Motor neuron (in vitro differentiated cells): ENCODE measurements at regions not wholly inside any gene's neighbourhood (a gene's known extent, or its start where the extent isn't known, plus 50 kb on each side); places are given as distances from the start of the nearest gene placed in this dataset.
"Not testable (repeated sequence)": the region's sequence is repeated elsewhere in the genome, so short reads cannot be mapped to it uniquely, and the experiment has no call there.

Source experiments
- ATAC-seq, 8 experiments: fragments of 200-7000 bp; cut with Tn5 transposase; replicated peaks in 6 of 8; 2 replicates each; pipeline ENCODE4 v1.8.0; 2021; ENCODE audit warnings: mild to moderate bottlenecking in 8 of 8, moderate library complexity in 8 of 8
- H3K27ac ChIP-seq, 2 donors: fragments of 250-450 bp; sonication (Bioruptor Pico); 2 replicates each; pipeline ENCODE4 v1.9.0; 2021; ENCODE audit warnings: antibody characterized with exemption in 2 of 2, mild to moderate bottlenecking in 2 of 2, moderate library complexity in 1 of 2
- H3K4me1 ChIP-seq, 2 donors: fragments of 250-450 bp; sonication (Bioruptor Pico); replicated peaks in 1 of 2; 2 replicates each; pipeline ENCODE4 v1.6.1; 2021; ENCODE audit warnings: antibody characterized with exemption in 2 of 2, mild to moderate bottlenecking in 2 of 2, moderate library complexity in 1 of 2
- H3K4me3 ChIP-seq, 5 donors: fragments of 250-450 bp; sonication (Bioruptor Pico); 2 replicates each; pipeline ENCODE4 v1.9.0; 2021; ENCODE audit warnings: antibody characterized with exemption in 5 of 5, mild to moderate bottlenecking in 5 of 5, moderate library complexity in 4 of 5
- WGBS, 10 experiments: fragments of 450-650 bp; shearing (Covaris generic); methylation state at CpG; one replicate each; pipeline ENCODE4 v1.0.0; 2022; 5-methylcytosine and 5-hydroxymethylcytosine counted together
- in situ Hi-C, 9 experiments: fragments of 400-800 bp; cut with MboI; loops; one replicate each; pipeline ENCODE4 v1.15.0; 2021; ENCODE audit warnings: low sequenced_read_pairs in 9 of 9, low pct_unique_long_range_greater_than_20kb in 2 of 9; ENCODE audit not compliant: unreplicated experiment in 9 of 9

DNA sequence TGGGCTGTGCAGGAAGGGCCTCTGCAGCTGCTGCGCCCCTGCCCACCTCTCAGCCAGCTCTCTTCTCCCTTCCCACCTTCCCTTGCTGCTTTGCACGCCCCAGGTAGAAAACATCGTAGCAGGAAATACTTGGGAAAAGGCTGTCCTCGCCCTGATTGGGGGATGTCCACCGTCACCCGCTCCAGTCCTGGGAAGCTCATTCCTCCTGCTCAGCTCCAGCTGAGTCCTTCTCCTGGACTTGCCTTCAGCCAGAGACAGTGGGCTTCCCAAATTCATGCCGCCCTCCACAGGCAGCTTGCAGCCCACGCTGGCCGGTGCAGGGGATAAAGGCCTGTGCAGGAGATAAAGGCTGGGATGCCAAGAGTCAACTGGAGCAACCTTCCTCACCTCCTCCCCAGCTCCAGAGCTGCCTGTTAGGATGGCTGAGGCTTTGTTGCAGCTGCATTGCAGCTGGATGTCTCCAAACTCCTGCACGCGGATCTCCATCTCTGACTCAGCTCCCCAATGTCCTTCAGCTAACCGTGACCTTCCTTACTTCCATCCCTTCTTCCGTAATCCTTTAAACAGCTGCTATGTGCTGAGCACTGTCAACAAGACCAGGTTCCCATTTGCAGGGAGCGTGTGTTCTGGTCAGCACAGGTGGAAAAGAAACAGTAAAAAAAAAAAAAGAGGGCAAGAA lies 402.0 kb upstream of the TNRC6C start:
- 72 to 100% (median 79%) methylated on average over 1 to 5 of the region's 14 CpGs; no CpG with 5 or more reads in 3 of the 10 experiments for WGBS, 10 experiments
- Histone ChIP-seq H3K27ac (peak overlapping the region in 1 of 2 donors; percentile 72), H3K4me3 (no peak overlapping the region), H3K4me1 (peaks cover 24 to 37% of the 10 kb centered on the region in 2 donors)
- in situ Hi-C loops, result no loop called here
- peak in 5 of 8 experiments; percentile 24 to 41 (median 38) for ATAC-seq

DNA sequence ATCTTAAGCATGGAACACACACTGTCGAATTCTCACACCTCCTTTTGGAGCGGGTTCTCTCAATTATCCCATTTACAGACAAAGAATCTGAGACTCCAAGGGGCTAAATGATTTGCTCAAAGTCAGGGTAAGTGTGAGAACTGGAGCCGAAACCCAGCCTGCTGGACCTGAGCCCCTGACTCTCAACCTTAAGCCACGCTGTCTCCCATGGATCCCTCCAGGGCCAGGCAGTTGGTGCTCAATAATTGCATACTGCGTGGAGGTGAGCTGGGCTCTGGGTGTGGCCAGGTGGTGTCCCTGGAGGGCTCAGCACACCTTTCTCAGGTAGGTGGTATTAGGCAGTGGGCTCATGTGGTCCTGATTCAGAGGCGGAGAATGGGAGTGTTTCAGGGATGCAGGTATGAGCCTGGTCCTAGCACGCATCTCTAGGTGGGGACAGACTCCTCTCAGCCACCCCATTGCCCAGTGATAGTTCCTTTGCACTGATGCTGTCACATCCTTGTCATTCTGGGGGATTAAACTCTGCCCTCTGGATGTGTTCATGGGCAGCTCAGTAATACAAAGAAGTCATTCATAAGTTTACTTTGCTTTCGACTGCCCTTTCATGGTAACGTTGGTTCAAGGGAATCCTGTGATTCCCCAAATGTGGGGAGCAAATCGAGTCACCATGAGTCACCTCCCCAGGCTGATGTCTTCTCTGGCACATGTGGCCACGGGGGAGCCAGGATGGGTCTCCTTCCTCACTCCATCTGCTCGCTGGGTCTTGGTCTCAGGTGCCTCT lies 399.5 kb upstream of the TNRC6C start:
- no peak overlapping the region for H3K4me3 ChIP-seq
- 38 to 100% (median 78%) methylated on average over 1 to 8 of the region's 12 CpGs for WGBS, 10 experiments
- in situ Hi-C loops, result no loop called here
- no peak overlapping the region for H3K27ac ChIP-seq
- H3K4me1 ChIP-seq, result peaks cover 24 to 37% of the 10 kb centered on the region in 2 donors
- no peak for ATAC-seq

DNA sequence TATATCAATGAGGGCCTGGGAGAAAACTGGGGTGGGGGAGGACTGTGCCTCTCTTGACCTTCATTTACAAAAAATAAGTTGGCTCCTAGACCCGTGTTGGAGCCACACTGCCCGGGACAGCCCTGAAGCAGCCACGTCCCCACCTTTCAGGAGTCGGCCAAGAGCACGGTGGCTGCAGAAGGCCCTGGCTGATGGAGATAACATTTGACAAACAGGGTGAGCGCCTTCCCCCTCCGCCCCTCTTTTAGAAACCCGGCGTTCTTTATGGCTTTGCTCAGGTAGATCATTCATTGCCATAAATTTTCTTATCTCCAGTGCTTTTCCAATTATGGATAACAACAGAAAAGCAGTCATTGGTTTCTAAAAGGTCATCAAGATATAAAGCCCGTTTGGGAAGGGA lies 398.1 kb upstream of the TNRC6C start:
- Histone ChIP-seq H3K4me3 (no peak overlapping the region), H3K27ac (no peak overlapping the region), H3K4me1 (peaks cover 16 to 28% of the 10 kb centered on the region in 2 donors)
- ATAC-seq, result no peak
- WGBS, 10 experiments, result 41 to 93% (median 74%) methylated on average over 3 to 8 of the region's 10 CpGs; no CpG with 5 or more reads in 3 of the 10 experiments
- in situ Hi-C loops, result no loop called here

DNA sequence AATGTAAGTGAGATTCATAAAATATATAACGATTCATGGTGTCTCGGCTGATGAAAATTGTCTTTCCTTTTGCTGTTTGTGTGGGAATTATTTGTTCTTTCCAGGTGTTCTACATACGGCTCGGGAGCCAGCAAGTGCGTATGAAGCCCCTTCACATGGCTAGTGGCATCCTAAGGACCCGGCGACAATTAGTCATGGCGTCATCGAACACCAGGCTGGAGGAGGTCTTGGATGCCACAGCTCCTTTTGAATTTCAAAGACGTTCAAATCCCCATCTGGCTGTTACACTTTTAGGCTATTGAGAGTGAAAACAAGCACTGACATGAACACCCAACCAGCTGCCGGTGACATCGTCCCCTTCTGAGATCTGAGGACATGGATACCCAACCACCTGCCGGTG lies 397.7 kb upstream of the TNRC6C start:
- no peak overlapping the region for H3K27ac ChIP-seq
- in situ Hi-C loops, result no loop called here
- no peak overlapping the region for H3K4me3 ChIP-seq
- H3K4me1 ChIP-seq, result peaks cover 12 to 28% of the 10 kb centered on the region in 2 donors
- ATAC-seq, result no peak
- 21 to 93% (median 84%) methylated on average over 3 to 8 of the region's 13 CpGs; no CpG with 5 or more reads in 2 of the 10 experiments for WGBS, 10 experiments

DNA sequence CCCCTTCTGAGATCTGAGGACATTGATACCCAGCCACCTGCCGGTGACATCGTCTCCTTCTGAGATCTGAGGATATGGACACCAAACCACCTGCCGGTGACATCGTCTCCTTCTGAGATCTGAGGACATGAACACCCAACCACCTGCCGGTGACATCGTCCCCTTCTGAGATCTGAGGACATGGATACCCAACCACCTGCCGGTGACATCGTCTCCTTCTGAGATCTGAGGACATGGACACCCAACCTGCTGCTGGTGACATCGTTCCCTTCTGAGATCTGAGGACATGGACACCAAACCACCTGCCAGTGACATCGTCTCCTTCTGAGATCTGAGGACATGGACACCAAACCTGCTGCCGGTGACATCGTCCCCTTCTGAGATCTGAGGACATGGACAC lies 396.1 kb upstream of the TNRC6C start:
- H3K27ac ChIP-seq, in situ Hi-C loops, H3K4me3 ChIP-seq, ATAC-seq: not testable (repeated sequence)
- peaks cover 16 to 28% of the 10 kb centered on the region in 2 donors for H3K4me1 ChIP-seq
- 71 to 86% methylated on average over 2 to 6 of the region's 12 CpGs; no CpG with 5 or more reads in 8 of the 10 experiments for WGBS, 10 experiments

DNA sequence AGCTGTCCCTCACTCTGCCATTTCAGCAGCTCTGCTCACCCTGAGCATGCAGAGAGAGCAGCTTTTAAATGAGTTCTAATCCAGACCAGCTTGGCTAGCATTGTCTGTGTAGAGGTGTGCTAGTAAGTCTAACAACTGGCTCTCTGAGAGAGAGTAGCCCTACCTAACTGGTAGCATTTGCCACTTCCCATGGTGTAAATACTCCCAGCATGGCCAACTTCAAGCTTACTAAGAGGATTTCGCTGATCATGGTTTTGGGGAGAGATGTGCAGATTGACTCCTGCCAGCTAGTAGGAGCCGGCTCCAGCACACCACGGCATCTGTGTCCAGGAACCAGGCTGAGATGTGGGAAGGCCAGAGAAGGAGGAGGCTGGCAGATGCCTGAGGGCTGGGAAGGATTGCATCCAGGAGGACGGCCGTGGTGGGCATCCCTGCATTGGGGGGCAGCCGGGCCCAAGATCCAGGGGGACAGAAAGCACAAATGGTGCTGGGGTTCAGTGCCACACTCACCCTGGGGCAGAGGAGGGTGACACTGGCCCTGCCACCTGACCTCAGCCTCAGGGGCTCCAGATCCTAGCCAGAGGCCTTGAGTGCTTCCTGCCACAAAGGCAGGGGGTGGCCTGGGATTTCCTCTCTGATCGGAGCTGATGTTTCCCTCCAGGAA lies 394.9 kb upstream of the TNRC6C start:
- peaks cover 20 to 31% of the 10 kb centered on the region in 2 donors for H3K4me1 ChIP-seq
- 100% methylated on average over 1 of the region's 7 CpGs; no CpG with 5 or more reads in 6 of the 10 experiments for WGBS, 10 experiments
- H3K27ac ChIP-seq, result no peak overlapping the region
- no peak for ATAC-seq
- H3K4me3 ChIP-seq, result no peak overlapping the region
- in situ Hi-C loops, result no loop called here

DNA sequence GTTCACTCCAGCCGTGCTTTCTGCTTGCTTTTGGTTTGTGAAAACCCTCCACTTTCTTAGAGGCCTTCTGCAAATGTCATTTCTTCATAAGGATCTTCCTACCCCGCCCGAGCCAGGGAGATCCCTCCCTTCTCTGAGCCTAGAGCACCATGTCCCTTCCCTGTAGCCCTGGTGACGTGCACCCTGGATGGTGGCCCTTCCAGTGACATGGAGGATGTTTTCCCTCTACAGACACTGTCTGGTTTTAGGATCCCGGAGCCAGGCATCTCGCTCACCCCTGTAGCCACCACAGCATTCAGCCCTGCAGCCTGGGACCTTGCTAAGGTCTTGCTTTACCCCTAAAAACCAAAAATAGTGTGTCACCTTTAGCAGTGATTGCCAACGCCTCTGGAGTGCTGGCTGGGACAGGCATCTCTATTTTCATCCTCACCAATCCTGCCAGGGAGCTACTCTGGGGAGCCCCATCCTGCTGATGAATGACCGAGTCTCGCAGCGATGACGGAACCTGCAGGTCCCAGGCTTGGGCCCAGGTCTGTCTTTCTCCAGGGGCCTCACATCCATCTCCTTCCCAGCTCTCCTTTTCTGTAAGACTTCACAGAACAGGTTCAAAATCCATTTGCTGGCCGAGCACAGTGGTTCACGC lies 394.1 kb upstream of the TNRC6C start:
- in situ Hi-C loops, result no loop called here
- WGBS, 10 experiments, result 44 to 100% (median 84%) methylated on average over 2 to 7 of the region's 13 CpGs; no CpG with 5 or more reads in 2 of the 10 experiments

DNA sequence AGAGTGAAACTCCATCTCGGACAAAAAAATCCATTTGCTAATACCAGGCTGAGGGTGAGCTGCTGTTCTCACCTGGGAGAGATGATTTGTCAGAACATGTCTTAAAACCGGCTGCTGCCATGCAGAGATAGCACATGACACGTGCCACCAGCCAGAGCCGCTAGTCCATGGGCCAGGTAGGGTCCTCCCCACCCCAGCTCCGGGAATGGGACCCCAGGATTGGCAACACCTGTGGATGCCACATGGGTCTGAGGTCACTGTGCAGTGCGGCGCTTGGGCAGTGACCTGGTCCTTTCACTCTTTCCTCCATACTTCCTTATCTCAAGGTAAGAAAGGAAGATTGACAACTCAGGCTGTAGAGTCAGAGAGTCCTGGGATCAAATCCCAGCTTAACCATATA lies 393.3 kb upstream of the TNRC6C start:
- H3K4me1 ChIP-seq, result peaks cover 21 to 33% of the 10 kb centered on the region in 2 donors
- no peak overlapping the region for H3K27ac ChIP-seq
- WGBS, 10 experiments, result 13 to 93% (median 78%) methylated on average over 1 to 6 of the region's 7 CpGs; no CpG with 5 or more reads in 5 of the 10 experiments
- H3K4me3 ChIP-seq, result no peak overlapping the region
- no peak for ATAC-seq
- in situ Hi-C loops, result no loop called here

More for the DNA sequence above, 394.1 kb upstream of the TNRC6C start:
- no peak overlapping the region for H3K4me3 ChIP-seq
- peaks cover 20 to 31% of the 10 kb centered on the region in 2 donors for H3K4me1 ChIP-seq
- ATAC-seq, result no peak
- H3K27ac ChIP-seq, result no peak overlapping the region

DNA sequence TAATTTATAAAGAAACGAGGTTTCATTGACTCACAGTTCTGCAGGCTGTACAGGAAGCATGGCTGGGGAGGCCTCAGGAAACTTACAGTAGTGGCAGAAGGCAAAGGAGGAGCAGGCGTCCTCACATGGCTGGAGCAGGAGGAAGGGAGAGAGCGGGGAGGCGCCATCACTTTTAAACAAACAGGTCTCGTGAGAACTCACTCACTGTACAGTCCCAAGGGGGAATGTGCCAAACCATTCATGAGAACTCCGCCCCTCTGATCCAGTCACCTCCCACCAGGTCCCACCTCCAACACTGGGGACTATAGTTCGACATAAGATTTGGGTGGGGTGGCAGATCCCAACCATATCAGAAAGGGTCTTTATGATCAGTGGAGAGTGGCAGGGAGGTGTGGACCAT lies 392.4 kb upstream of the TNRC6C start:
- H3K4me1 ChIP-seq, result peaks cover 30 to 38% of the 10 kb centered on the region in 2 donors
- peak overlapping the region; percentile 70 to 71 for H3K27ac ChIP-seq
- H3K4me3 ChIP-seq, result no peak overlapping the region
- peak in 2 of 8 experiments; percentile 28 to 36 for ATAC-seq
- in situ Hi-C loops, result no loop called here
- 20 to 100% (median 67%) methylated on average over 1 to 4 of the region's 7 CpGs; no CpG with 5 or more reads in 3 of the 10 experiments for WGBS, 10 experiments

DNA sequence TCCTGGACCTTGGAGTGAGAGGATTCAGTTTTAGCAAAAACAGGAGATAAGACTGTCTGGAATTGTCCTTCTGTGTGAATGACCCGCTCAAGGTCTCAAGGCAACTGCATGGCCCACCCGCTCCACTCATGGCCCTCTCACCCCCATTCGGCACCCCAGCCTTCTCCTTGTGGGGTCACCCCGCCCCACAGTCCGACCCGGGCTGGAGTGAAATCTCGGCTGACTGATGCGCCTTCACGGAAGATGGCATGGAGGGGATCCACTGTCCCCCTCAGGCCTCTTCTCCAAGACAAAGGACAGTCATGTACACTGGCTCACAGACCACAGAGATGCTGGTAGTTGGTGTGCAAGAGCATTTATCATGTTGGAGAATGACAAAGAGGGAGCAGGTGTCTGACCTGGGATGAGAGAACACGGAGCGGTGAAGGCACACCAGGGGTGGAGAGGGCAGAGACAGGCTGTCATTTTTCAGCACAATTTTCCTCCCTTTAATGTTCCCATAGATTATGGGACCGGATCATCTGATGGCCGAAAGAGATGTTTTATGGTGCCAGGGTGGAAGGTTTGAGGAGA lies 391.9 kb upstream of the TNRC6C start:
- Histone ChIP-seq H3K27ac (peak overlapping the region; percentile 70 to 71), H3K4me3 (no peak overlapping the region), H3K4me1 (peaks cover 35 to 43% of the 10 kb centered on the region in 2 donors)
- peak in 5 of 8 experiments; percentile 42 to 73 (median 56) for ATAC-seq
- WGBS, 10 experiments, result 0 to 90% (median 58%) methylated on average over 1 to 6 of the region's 13 CpGs; no CpG with 5 or more reads in 2 of the 10 experiments
- in situ Hi-C loops, result no loop called here

DNA sequence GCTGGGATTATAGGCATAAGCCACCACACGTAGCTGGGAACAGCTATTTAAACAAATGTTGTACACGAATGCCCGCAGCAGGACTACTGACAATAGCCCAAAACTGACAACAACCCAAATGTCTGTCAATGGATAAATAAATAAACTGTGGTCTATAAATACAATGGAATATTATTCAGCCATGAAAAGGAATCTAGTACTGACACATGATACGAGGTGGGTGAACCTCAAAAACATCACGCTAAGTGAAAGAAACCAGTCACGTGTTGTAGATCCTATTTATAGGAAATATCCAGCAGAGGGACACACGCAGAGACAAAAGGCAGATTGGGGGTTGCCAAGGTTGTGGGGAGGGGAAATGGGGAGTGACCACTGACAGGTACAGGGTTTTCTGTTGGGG lies 390.0 kb upstream of the TNRC6C start:
- no peak for ATAC-seq
- WGBS, 10 experiments, result 17 to 100% (median 69%) methylated on average over 1 to 6 of the region's 7 CpGs; no CpG with 5 or more reads in 3 of the 10 experiments
- Histone ChIP-seq H3K27ac (no peak overlapping the region), H3K4me1 (peaks cover 51 to 62% of the 10 kb centered on the region in 2 donors), H3K4me3 (no peak overlapping the region)
- in situ Hi-C loops, result no loop called here

DNA sequence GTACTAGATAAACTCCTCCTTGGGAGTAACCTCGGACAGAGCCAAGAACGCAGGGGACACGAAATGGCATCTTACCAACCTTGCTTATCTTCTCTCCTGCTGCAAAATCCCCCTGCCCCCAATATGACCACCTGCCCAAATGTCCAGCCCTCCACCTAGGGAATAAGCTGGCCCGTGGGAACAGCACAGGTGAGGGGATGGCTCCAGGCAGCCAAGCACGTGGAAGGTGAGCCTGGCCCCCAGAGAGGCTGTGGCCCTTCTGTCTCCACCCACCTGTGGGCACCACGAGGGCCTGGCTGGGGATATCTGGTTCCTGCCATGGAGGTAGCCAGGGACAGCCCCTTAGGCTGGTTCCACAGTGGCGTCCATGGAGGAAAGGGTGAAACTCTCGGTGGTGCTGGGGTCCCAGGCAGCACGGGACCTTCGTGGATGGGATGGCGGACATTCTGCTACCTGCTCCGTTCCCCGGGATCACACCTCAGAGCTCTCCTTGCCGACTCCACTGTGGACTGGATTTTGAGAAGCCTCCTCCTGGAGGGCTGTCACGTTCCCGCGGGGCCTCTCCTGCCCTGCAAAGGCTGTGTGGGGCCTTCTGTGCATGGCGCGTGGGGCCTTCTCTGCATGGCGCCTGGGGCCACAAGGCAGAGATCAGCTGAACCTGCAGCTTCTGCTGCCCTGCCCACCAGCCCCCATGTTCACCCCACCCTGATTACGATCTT lies 388.5 kb upstream of the TNRC6C start:
- Histone ChIP-seq H3K27ac (peak overlapping the region in 1 of 2 donors; percentile 87), H3K4me3 (no peak overlapping the region), H3K4me1 (peaks cover 51 to 68% of the 10 kb centered on the region in 2 donors)
- ATAC-seq, result no peak
- 33 to 100% (median 91%) methylated on average over 1 to 6 of the region's 21 CpGs; no CpG with 5 or more reads in 4 of the 10 experiments for WGBS, 10 experiments
- in situ Hi-C loops, result no loop called here
